ENCODE measurements at regions not wholly inside any gene's neighbourhood (a gene's known extent, or its start where the extent isn't known, plus 50 kb on each side); places are given as distances from the start of the nearest gene placed in this dataset.

- no peak overlapping the region for H3K27ac ChIP-seq
- no peak for TF ChIP-seq POLR2A (IDR thresholded peaks at IDR 0.05)
- TF ChIP-seq CTCF (IDR thresholded peaks at IDR 0.05), result no peak
- TF ChIP-seq EP300 (IDR thresholded peaks at IDR 0.05), result no peak
- no peaks in the 10 kb centered on the region for H3K36me3 ChIP-seq
- no peaks in the 10 kb centered on the region for H3K27me3 ChIP-seq
- DNase-seq (ENCODE audit: low spot score in 2 of 2), result no peak
- H3K9me3 ChIP-seq, result no peaks in the 10 kb centered on the region
- no peak overlapping the region for H3K4me3 ChIP-seq
- WGBS, 2 donors, result 89 to 98% methylated on average over 6 to 7 of the region's 7 CpGs
- no peaks in the 10 kb centered on the region for H3K4me1 ChIP-seq
Observed at GRCh38 chr4:157574606-157575005, 354.1 kb downstream of the GRIA2 start.

GRCh38 chr4:157572951-157573350 lies 352.4 kb downstream of the GRIA2 start:
- H3K27me3 ChIP-seq, result no peaks in the 10 kb centered on the region
- no peaks in the 10 kb centered on the region for H3K4me1 ChIP-seq
- no peak overlapping the region for H3K27ac ChIP-seq
- WGBS, 2 donors, result 82 to 84% methylated on average over 3 of the region's 3 CpGs
- TF ChIP-seq EP300 (IDR thresholded peaks at IDR 0.05) (no peak), CTCF (IDR thresholded peaks at IDR 0.05) (no peak), POLR2A (IDR thresholded peaks at IDR 0.05) (no peak)
- no peaks in the 10 kb centered on the region for H3K9me3 ChIP-seq
- H3K36me3 ChIP-seq, result no peaks in the 10 kb centered on the region
- DNase-seq (ENCODE audit: low spot score in 2 of 2), result no peak
- H3K4me3 ChIP-seq, result no peak overlapping the region

GRCh38 chr4:157572284-157572683 lies 351.8 kb downstream of the GRIA2 start:
- no peaks in the 10 kb centered on the region for H3K27me3 ChIP-seq
- no peaks in the 10 kb centered on the region for H3K9me3 ChIP-seq
- no peak for DNase-seq (ENCODE audit: low spot score in 2 of 2)
- no peak for TF ChIP-seq EP300 (IDR thresholded peaks at IDR 0.05)
- TF ChIP-seq POLR2A (IDR thresholded peaks at IDR 0.05), result no peak
- TF ChIP-seq CTCF (IDR thresholded peaks at IDR 0.05), result no peak
- H3K36me3 ChIP-seq, result no peaks in the 10 kb centered on the region
- H3K27ac ChIP-seq, result no peak overlapping the region
- H3K4me1 ChIP-seq, result no peaks in the 10 kb centered on the region
- H3K4me3 ChIP-seq, result no peak overlapping the region
- WGBS, 2 donors, result 73% methylated on average over 2 of the region's 2 CpGs

- no peak overlapping the region for H3K27ac ChIP-seq
- no peaks in the 10 kb centered on the region for H3K27me3 ChIP-seq
- no peaks in the 10 kb centered on the region for H3K9me3 ChIP-seq
- DNase-seq (ENCODE audit: low spot score in 2 of 2), result no peak
- no peaks in the 10 kb centered on the region for H3K36me3 ChIP-seq
- TF ChIP-seq EP300 (IDR thresholded peaks at IDR 0.05) (no peak), CTCF (IDR thresholded peaks at IDR 0.05) (no peak), POLR2A (IDR thresholded peaks at IDR 0.05) (no peak)
- no peaks in the 10 kb centered on the region for H3K4me1 ChIP-seq
- H3K4me3 ChIP-seq, result no peak overlapping the region
- 76 to 83% methylated on average over 2 of the region's 2 CpGs for WGBS, 2 donors
Observed at GRCh38 chr4:157564771-157565170, 344.2 kb downstream of the GRIA2 start.

- 79 to 85% methylated on average over 2 of the region's 2 CpGs for WGBS, 2 donors
- Histone ChIP-seq H3K9me3 (no peaks in the 10 kb centered on the region), H3K27ac (no peak overlapping the region), H3K27me3 (no peaks in the 10 kb centered on the region), H3K4me1 (no peaks in the 10 kb centered on the region), H3K4me3 (no peak overlapping the region), H3K36me3 (no peaks in the 10 kb centered on the region)
- TF ChIP-seq EP300 (IDR thresholded peaks at IDR 0.05) (no peak), POLR2A (IDR thresholded peaks at IDR 0.05) (no peak), CTCF (IDR thresholded peaks at IDR 0.05) (no peak)
- DNase-seq (ENCODE audit: low spot score in 2 of 2), result no peak
Observed at GRCh38 chr4:157564218-157564617, 343.7 kb downstream of the GRIA2 start.

All from tibial nerve (tissue), 4 donors.